Nephron (organoid): ENCODE measurements at regions not wholly inside any gene's neighbourhood (a gene's known extent, or its start where the extent isn't known, plus 50 kb on each side); places are given as distances from the start of the nearest gene placed in this dataset.

ENCODE experiments used
- H3K27ac Mint-ChIP-seq, 3 experiments: 2 replicates each; pipeline ENCODE4 v1.8.0; 2020; ENCODE audit warnings: mixed read lengths in 3 of 3, mild to moderate bottlenecking in 2 of 3, moderate library complexity in 1 of 3
- H3K27me3 Mint-ChIP-seq: 2 replicates; pipeline ENCODE4 v1.8.0; 2021; ENCODE audit warnings: low read depth, mild to moderate bottlenecking, moderate library complexity, mixed read lengths
- H3K36me3 Mint-ChIP-seq: 2 replicates; pipeline ENCODE4 v1.8.0; 2020; ENCODE audit warnings: low read depth, mixed read lengths
- H3K4me1 Mint-ChIP-seq: 2 replicates; pipeline ENCODE4 v1.8.0; 2020; ENCODE audit warnings: mixed read lengths
- H3K4me3 Mint-ChIP-seq, 3 experiments: 2 replicates each; pipeline ENCODE4 v1.8.0; 2020; ENCODE audit warnings: mild to moderate bottlenecking in 3 of 3, mixed read lengths in 3 of 3, moderate library complexity in 2 of 3
- H3K9me3 Mint-ChIP-seq: 2 replicates; pipeline ENCODE4 v1.8.0; 2020; ENCODE audit warnings: mixed read lengths
- CTCF ChIP-seq, 3 experiments: fragments of 200-600 bp; sonication (generic); IDR thresholded peaks; one replicate each; pipeline ENCODE4 v1.5.0; 2021; ENCODE audit warnings: antibody characterized with exemption in 3 of 3; ENCODE audit not compliant: unreplicated experiment in 3 of 3

GRCh38 chr18:22625406-22625805 lies 207.7 kb upstream of the CTAGE1 start:
- Mint-ChIP-seq H3K4me3 (no peak overlapping the region), H3K27ac (no peak overlapping the region), H3K4me1 (no peaks in the 10 kb centered on the region), H3K36me3 (no peaks in the 10 kb centered on the region), H3K9me3 (peaks cover 7% of the 10 kb centered on the region), H3K27me3 (no peaks in the 10 kb centered on the region)
- no peak for TF ChIP-seq CTCF (IDR thresholded peaks at IDR 0.05; ENCODE audit: unreplicated experiment in 3 of 3)

- Mint-ChIP-seq H3K4me3 (no peak overlapping the region), H3K4me1 (no peaks in the 10 kb centered on the region), H3K36me3 (no peaks in the 10 kb centered on the region), H3K27me3 (no peaks in the 10 kb centered on the region), H3K9me3 (peaks cover 4% of the 10 kb centered on the region), H3K27ac (no peak overlapping the region)
- no peak for TF ChIP-seq CTCF (IDR thresholded peaks at IDR 0.05; ENCODE audit: unreplicated experiment in 3 of 3)
Measured at GRCh38 chr18:22626771-22627170, 209.1 kb upstream of the CTAGE1 start.

GRCh38 chr18:22627506-22627905 lies 209.8 kb upstream of the CTAGE1 start:
- Mint-ChIP-seq H3K36me3 (no peaks in the 10 kb centered on the region), H3K27me3 (no peaks in the 10 kb centered on the region), H3K9me3 (peaks cover 4% of the 10 kb centered on the region), H3K27ac (no peak overlapping the region), H3K4me1 (no peaks in the 10 kb centered on the region), H3K4me3 (no peak overlapping the region)
- TF ChIP-seq CTCF (IDR thresholded peaks at IDR 0.05; ENCODE audit: unreplicated experiment in 3 of 3), result no peak

GRCh38 chr18:22628795-22629510 lies 211.2 kb upstream of the CTAGE1 start:
- Mint-ChIP-seq H3K4me3 (no peak overlapping the region), H3K27me3 (no peaks in the 10 kb centered on the region), H3K27ac (no peak overlapping the region), H3K4me1 (no peaks in the 10 kb centered on the region), H3K36me3 (no peaks in the 10 kb centered on the region), H3K9me3 (peaks cover 4% of the 10 kb centered on the region)
- TF ChIP-seq CTCF (IDR thresholded peaks at IDR 0.05; ENCODE audit: unreplicated experiment in 3 of 3), result no peak

- Mint-ChIP-seq H3K27me3 (no peaks in the 10 kb centered on the region), H3K27ac (no peak overlapping the region), H3K9me3 (peaks cover 3% of the 10 kb centered on the region), H3K36me3 (peaks cover 2% of the 10 kb centered on the region), H3K4me1 (no peaks in the 10 kb centered on the region), H3K4me3 (no peak overlapping the region)
- no peak for TF ChIP-seq CTCF (IDR thresholded peaks at IDR 0.05; ENCODE audit: unreplicated experiment in 3 of 3)
Measured at GRCh38 chr18:22630980-22631379, 213.3 kb upstream of the CTAGE1 start.

GRCh38 chr18:22632191-22632590 lies 214.5 kb upstream of the CTAGE1 start:
- H3K36me3 Mint-ChIP-seq, result peaks cover 4% of the 10 kb centered on the region
- H3K27ac Mint-ChIP-seq, result no peak overlapping the region
- peaks cover 6% of the 10 kb centered on the region for H3K9me3 Mint-ChIP-seq

More at GRCh38 chr18:22632191-22632590, 214.5 kb upstream of the CTAGE1 start:
- H3K27me3 Mint-ChIP-seq, result no peaks in the 10 kb centered on the region
- no peak for TF ChIP-seq CTCF (IDR thresholded peaks at IDR 0.05; ENCODE audit: unreplicated experiment in 3 of 3)
- H3K4me1 Mint-ChIP-seq, result no peaks in the 10 kb centered on the region
- no peak overlapping the region for H3K4me3 Mint-ChIP-seq
